Stomach (tissue), 4 donors: ENCODE measurements at regions not wholly inside any gene's neighbourhood (a gene's known extent, or its start where the extent isn't known, plus 50 kb on each side); places are given as distances from the start of the nearest gene placed in this dataset.

Source experiments
- POLR2A ChIP-seq, 4 donors: fragments of 450-650 bp; IDR thresholded peaks; one replicate each; pipeline ENCODE4 v1.6.1; 2016; ENCODE audit warnings: antibody characterized with exemption in 4 of 4, control low read depth in 2 of 4, mild to moderate bottlenecking in 1 of 4, moderate library complexity in 1 of 4
- POLR2AphosphoS5 ChIP-seq, 3 donors: sonication (generic); formaldehyde crosslinking; IDR thresholded peaks; one replicate each; pipeline ENCODE4 v1.6.1; 2016; ENCODE audit warnings: antibody characterized with exemption in 3 of 3
- TF ChIP-seq, protein P1 (sequence below), 7 experiments: fragments of 450-650 bp in 4 of 7; fragments of 200-600 bp in 3 of 7; sonication (generic) in 3 of 7; IDR thresholded peaks; one replicate each; pipeline ENCODE4 v1.5.1; 2016 to 2019; ENCODE audit warnings: antibody characterized with exemption in 7 of 7, control low read depth in 2 of 7, mild to moderate bottlenecking in 1 of 7

DNA sequence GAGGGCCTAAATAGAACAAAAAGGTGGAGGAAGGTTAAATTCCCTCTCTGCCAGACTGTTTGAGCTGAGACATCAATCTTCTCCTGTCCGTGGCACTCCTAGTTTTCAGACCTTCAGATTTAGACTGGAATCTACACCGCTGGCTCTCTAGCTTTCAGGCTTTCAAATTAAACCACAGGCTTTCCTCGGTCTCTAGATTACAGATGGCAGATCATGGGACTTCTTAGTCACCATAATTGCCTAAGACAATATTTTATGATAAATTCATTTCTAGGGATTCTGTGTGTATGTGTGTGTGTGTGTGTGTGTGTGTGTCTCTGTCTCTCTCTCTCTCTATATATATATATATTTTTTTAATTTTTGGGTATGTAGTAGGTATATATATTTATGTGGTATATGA, 428.7 kb downstream of the PLA2G4A start:
- no peak for TF ChIP-seq POLR2A (IDR thresholded peaks at IDR 0.05)
- TF ChIP-seq, protein P1, sequence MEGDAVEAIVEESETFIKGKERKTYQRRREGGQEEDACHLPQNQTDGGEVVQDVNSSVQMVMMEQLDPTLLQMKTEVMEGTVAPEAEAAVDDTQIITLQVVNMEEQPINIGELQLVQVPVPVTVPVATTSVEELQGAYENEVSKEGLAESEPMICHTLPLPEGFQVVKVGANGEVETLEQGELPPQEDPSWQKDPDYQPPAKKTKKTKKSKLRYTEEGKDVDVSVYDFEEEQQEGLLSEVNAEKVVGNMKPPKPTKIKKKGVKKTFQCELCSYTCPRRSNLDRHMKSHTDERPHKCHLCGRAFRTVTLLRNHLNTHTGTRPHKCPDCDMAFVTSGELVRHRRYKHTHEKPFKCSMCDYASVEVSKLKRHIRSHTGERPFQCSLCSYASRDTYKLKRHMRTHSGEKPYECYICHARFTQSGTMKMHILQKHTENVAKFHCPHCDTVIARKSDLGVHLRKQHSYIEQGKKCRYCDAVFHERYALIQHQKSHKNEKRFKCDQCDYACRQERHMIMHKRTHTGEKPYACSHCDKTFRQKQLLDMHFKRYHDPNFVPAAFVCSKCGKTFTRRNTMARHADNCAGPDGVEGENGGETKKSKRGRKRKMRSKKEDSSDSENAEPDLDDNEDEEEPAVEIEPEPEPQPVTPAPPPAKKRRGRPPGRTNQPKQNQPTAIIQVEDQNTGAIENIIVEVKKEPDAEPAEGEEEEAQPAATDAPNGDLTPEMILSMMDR (IDR thresholded peaks at IDR 0.05): no peak
- TF ChIP-seq POLR2AphosphoS5 (IDR thresholded peaks at IDR 0.05): no peak
